Stimulated activated CD8-positive, alpha-beta memory T cell treated with anti-CD3 and anti-CD28 coated beads, Interleukin-4, amount 100 ng/mL, for 24 hours (primary cell): ENCODE measurements at regions not wholly inside any gene's neighbourhood (a gene's known extent, or its start where the extent isn't known, plus 50 kb on each side); places are given as distances from the start of the nearest gene placed in this dataset.

ENCODE experiments used
- DNase-seq: peaks from one replicate; pipeline ENCODE4 v3.0.0-alpha.2; 2020; ENCODE audit warnings: low read depth

- no peak for DNase-seq
These were observed 179.0 kb downstream of the ADGRA3 start for GRCh38 chr4:22336822-22337221.

GRCh38 chr4:22334155-22334554 is 181.7 kb downstream of the ADGRA3 start:
- no peak for DNase-seq

- no peak for DNase-seq
These were observed 191.4 kb downstream of the ADGRA3 start for GRCh38 chr4:22324422-22324821.

GRCh38 chr4:22323691-22324090 is 192.2 kb downstream of the ADGRA3 start:
- no peak for DNase-seq

- DNase-seq, result no peak
These were observed 192.9 kb downstream of the ADGRA3 start for GRCh38 chr4:22322996-22323395.

- DNase-seq, result no peak
These were observed 200.2 kb downstream of the ADGRA3 start for GRCh38 chr4:22315628-22316027.

- no peak for DNase-seq
These were observed 201.9 kb downstream of the ADGRA3 start for GRCh38 chr4:22313976-22314375.

GRCh38 chr4:22312113-22312512 is 203.8 kb downstream of the ADGRA3 start:
- DNase-seq, result no peak

GRCh38 chr4:22301253-22301652 is 214.6 kb downstream of the ADGRA3 start:
- no peak for DNase-seq

- no peak for DNase-seq
These were observed 216.2 kb downstream of the ADGRA3 start for GRCh38 chr4:22299678-22300077.

- no peak for DNase-seq
These were observed 228.2 kb downstream of the ADGRA3 start for GRCh38 chr4:22287631-22288030.

GRCh38 chr4:22268350-22269025 is 247.4 kb downstream of the ADGRA3 start:
- DNase-seq, result no peak

- no peak for DNase-seq
These were observed 251.6 kb downstream of the ADGRA3 start for GRCh38 chr4:22264261-22264660.

- no peak for DNase-seq
These were observed 262.4 kb downstream of the ADGRA3 start for GRCh38 chr4:22253431-22253830.

GRCh38 chr4:22246847-22247246 is 269.0 kb downstream of the ADGRA3 start:
- no peak for DNase-seq

GRCh38 chr4:22245294-22245693 is 270.6 kb downstream of the ADGRA3 start:
- no peak for DNase-seq

GRCh38 chr4:22241415-22241814 is 274.5 kb downstream of the ADGRA3 start:
- DNase-seq, result no peak

GRCh38 chr4:22240814-22241213 is 275.1 kb downstream of the ADGRA3 start:
- DNase-seq, result no peak

- DNase-seq, result no peak
These were observed 277.1 kb downstream of the ADGRA3 start for GRCh38 chr4:22238742-22239141.

- DNase-seq, result no peak
These were observed 277.9 kb downstream of the ADGRA3 start for GRCh38 chr4:22237846-22238494.

GRCh38 chr4:22237155-22237751 is 278.6 kb downstream of the ADGRA3 start:
- DNase-seq, result peak; percentile 8

- DNase-seq, result no peak
These were observed 280.2 kb downstream of the ADGRA3 start for GRCh38 chr4:22235698-22236097.

GRCh38 chr4:22233230-22233629 is 282.6 kb downstream of the ADGRA3 start:
- DNase-seq, result no peak

GRCh38 chr4:22220965-22221364 is 272.4 kb upstream of the KCNIP4 start:
- no peak for DNase-seq
